NCI-H446 treated with DMSO at 0.1 percent for 48 hours (cell line): ENCODE measurements at regions not wholly inside any gene's neighbourhood (a gene's known extent, or its start where the extent isn't known, plus 50 kb on each side); places are given as distances from the start of the nearest gene placed in this dataset.

ENCODE experiments used
- DNase-seq: peaks from one replicate; lab custom pipeline; 2025; lab: John Stamatoyannopoulos, UW

GRCh38 chr15:54722342-54722986 lies 474.3 kb downstream of the RSL24D1 start:
- DNase-seq = no peak

GRCh38 chr15:54719325-54719724 lies 477.4 kb downstream of the RSL24D1 start:
- no peak for DNase-seq

- DNase-seq = no peak
Measured at GRCh38 chr15:54707805-54708752, 488.7 kb downstream of the RSL24D1 start.

GRCh38 chr15:54687628-54688027 lies 509.1 kb downstream of the RSL24D1 start:
- no peak for DNase-seq
